Endodermal cell (in vitro differentiated cells): ENCODE measurements at regions not wholly inside any gene's neighbourhood (a gene's known extent, or its start where the extent isn't known, plus 50 kb on each side); places are given as distances from the start of the nearest gene placed in this dataset.

ENCODE experiments used
- DNase-seq: peaks from one replicate; pipeline ENCODE4 v3.0.0-alpha.2; 2017
- H3K27ac ChIP-seq: 2 replicates; pipeline ENCODE4 v1.5.1; 2013; ENCODE audit warnings: mild to moderate bottlenecking, low read depth, low read length, moderate library complexity
- H3K27me3 ChIP-seq: 2 replicates; pipeline ENCODE4 v1.6.1; 2013; ENCODE audit warnings: mild to moderate bottlenecking, low read length, moderate library complexity; ENCODE audit not compliant: insufficient read depth, control insufficient read depth, poor library complexity, severe bottlenecking
- H3K36me3 ChIP-seq: 2 replicates; pipeline ENCODE4 v1.7.0; 2013; ENCODE audit warnings: mild to moderate bottlenecking, low read length, moderate library complexity; ENCODE audit not compliant: control insufficient read depth, insufficient read depth
- H3K4me1 ChIP-seq: one replicate; pipeline ENCODE4 v1.7.0; 2013; ENCODE audit warnings: low read length; ENCODE audit not compliant: control insufficient read depth, insufficient read depth
- H3K4me3 ChIP-seq: 2 replicates; pipeline ENCODE4 v1.5.1; 2013; ENCODE audit warnings: mild to moderate bottlenecking, low read length, moderate library complexity
- H3K9ac ChIP-seq: 2 replicates; pipeline ENCODE4 v1.6.1; 2013; ENCODE audit warnings: mild to moderate bottlenecking, low read length, moderate library complexity; ENCODE audit not compliant: poor library complexity, severe bottlenecking; ENCODE audit errors: extremely low read depth
- H3K9me3 ChIP-seq: 2 replicates; pipeline ENCODE4 v1.6.1; 2013; ENCODE audit warnings: mild to moderate bottlenecking, low read length, moderate library complexity; ENCODE audit not compliant: control insufficient read depth
- H3K27ac Mint-ChIP-seq: 2 replicates; pipeline ENCODE4 v1.8.0; 2020; ENCODE audit warnings: mixed read lengths
- H3K27me3 Mint-ChIP-seq: 2 replicates; pipeline ENCODE4 v1.8.0; 2021; ENCODE audit warnings: mild to moderate bottlenecking, mixed read lengths; ENCODE audit not compliant: insufficient read depth
- H3K36me3 Mint-ChIP-seq: 2 replicates; pipeline ENCODE4 v1.8.0; 2020; ENCODE audit warnings: low read depth, mixed read lengths
- H3K4me1 Mint-ChIP-seq: 2 replicates; pipeline ENCODE4 v1.8.0; 2020; ENCODE audit warnings: mixed read lengths
- H3K4me3 Mint-ChIP-seq: 2 replicates; pipeline ENCODE4 v1.8.0; 2020; ENCODE audit warnings: mild to moderate bottlenecking, moderate library complexity, mixed read lengths
- H3K9me3 Mint-ChIP-seq: 2 replicates; pipeline ENCODE4 v1.8.0; 2020; ENCODE audit warnings: mild to moderate bottlenecking, mixed read lengths
- WGBS, 2 experiments: methylation state at CpG; one replicate each; pipeline versions ENCODE4 v1.1.5 to v1.1.7; 2013; ENCODE audit warnings: missing lambda C conversion rate in 2 of 2, mixed read lengths in 1 of 2; ENCODE audit not compliant: insufficient coverage in 1 of 2, insufficient read length in 1 of 2; 5-methylcytosine and 5-hydroxymethylcytosine counted together
- TF ChIP-seq, protein P1 (sequence below): fragments of 200-600 bp; sonication (generic); conservative IDR thresholded peaks from 2 replicates; pipeline ENCODE4 v1.5.0; 2021; ENCODE audit warnings: antibody characterized with exemption, mild to moderate bottlenecking

DNA sequence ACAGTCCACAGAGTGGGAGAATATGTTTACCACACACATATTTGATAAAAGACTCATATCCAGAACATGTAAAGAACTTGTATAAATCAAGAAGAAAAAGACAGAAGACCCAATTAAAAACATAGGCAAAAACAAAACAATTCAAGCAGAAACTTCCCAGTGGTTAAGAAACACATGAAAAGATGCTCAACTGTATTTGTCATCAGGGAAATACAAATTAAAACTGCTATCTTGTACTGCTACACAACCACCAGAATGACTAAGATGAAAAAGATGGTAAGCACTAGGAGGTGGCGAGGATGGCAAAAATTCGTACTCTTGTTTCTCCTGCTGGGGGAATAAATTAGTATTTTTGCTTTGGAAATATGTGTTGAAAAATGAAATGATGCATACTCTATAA is 192.3 kb upstream of the C11orf87 start:
- H3K36me3 Mint-ChIP-seq, result no peaks in the 10 kb centered on the region
- TF ChIP-seq, protein P1, sequence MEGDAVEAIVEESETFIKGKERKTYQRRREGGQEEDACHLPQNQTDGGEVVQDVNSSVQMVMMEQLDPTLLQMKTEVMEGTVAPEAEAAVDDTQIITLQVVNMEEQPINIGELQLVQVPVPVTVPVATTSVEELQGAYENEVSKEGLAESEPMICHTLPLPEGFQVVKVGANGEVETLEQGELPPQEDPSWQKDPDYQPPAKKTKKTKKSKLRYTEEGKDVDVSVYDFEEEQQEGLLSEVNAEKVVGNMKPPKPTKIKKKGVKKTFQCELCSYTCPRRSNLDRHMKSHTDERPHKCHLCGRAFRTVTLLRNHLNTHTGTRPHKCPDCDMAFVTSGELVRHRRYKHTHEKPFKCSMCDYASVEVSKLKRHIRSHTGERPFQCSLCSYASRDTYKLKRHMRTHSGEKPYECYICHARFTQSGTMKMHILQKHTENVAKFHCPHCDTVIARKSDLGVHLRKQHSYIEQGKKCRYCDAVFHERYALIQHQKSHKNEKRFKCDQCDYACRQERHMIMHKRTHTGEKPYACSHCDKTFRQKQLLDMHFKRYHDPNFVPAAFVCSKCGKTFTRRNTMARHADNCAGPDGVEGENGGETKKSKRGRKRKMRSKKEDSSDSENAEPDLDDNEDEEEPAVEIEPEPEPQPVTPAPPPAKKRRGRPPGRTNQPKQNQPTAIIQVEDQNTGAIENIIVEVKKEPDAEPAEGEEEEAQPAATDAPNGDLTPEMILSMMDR, result no peak
- no peak for DNase-seq
- no peaks in the 10 kb centered on the region for H3K9me3 Mint-ChIP-seq
- Histone ChIP-seq H3K27me3 (no peaks in the 10 kb centered on the region), H3K9me3 (no peaks in the 10 kb centered on the region), H3K36me3 (no peaks in the 10 kb centered on the region), H3K27ac (no peak overlapping the region), H3K4me1 (no peaks in the 10 kb centered on the region), H3K4me3 (no peak overlapping the region), H3K9ac (no peak overlapping the region)
- H3K27me3 Mint-ChIP-seq, result no peaks in the 10 kb centered on the region
- no peak overlapping the region for H3K27ac Mint-ChIP-seq
- 92% methylated on average over 2 of the region's 2 CpGs; no CpG with 5 or more reads in 1 of the 2 experiments for WGBS, 2 experiments
- no peaks in the 10 kb centered on the region for H3K4me1 Mint-ChIP-seq
- no peak overlapping the region for H3K4me3 Mint-ChIP-seq

DNA sequence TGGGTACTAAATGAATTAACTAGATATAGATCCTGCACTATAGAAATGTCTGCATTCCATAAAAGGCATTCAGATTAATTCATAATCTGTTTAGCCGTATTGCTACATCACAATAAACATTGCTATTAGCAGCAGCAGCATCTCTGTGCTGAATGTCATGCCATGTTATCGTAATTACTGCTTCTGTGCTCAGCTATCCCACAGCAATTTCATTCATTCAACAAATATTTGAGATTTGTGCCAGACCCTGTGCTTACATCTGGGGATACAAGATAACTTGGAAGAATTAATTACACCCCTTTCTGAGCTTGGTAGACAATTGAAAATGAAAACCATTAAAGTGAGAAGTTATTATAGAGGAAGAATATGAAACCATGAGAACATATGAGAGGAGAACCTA is 185.8 kb upstream of the C11orf87 start:
- 88 to 92% methylated on average over 1 to 2 of the region's 2 CpGs for WGBS, 2 experiments
- no peaks in the 10 kb centered on the region for H3K27me3 ChIP-seq
- no peaks in the 10 kb centered on the region for H3K9me3 ChIP-seq
- H3K27me3 Mint-ChIP-seq, result no peaks in the 10 kb centered on the region
- TF ChIP-seq, protein P1, result no peak
- no peaks in the 10 kb centered on the region for H3K4me1 ChIP-seq
- H3K27ac Mint-ChIP-seq, result no peak overlapping the region
- H3K9ac ChIP-seq, result no peak overlapping the region
- H3K27ac ChIP-seq, result no peak overlapping the region
- no peak for DNase-seq
- no peaks in the 10 kb centered on the region for H3K36me3 Mint-ChIP-seq
- H3K9me3 Mint-ChIP-seq, result no peaks in the 10 kb centered on the region
- H3K4me1 Mint-ChIP-seq, result no peaks in the 10 kb centered on the region
- H3K4me3 Mint-ChIP-seq, result no peak overlapping the region
- H3K4me3 ChIP-seq, result no peak overlapping the region
- H3K36me3 ChIP-seq, result no peaks in the 10 kb centered on the region

DNA sequence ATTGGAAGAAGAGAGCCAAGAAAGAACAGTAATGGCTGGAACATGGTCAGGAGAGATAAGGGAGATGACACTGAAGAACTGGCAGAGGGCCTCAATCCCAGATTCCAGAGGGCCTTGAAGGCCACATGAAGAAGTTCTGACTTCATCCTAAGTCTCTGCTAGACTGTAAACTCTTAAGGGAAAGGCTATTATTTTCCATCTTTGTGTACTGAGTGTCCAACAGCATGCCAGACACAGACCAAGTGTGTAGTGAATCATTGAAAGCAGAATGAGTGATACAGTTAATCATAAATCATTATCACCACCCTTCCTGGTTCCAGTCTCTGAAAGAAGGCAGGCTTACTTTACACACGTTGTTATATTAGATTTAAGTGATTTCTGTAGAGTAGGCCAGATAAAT is 185.3 kb upstream of the C11orf87 start:
- H3K27ac ChIP-seq, result no peak overlapping the region
- no peaks in the 10 kb centered on the region for H3K27me3 ChIP-seq
- Mint-ChIP-seq H3K9me3 (no peaks in the 10 kb centered on the region), H3K4me1 (no peaks in the 10 kb centered on the region), H3K27me3 (no peaks in the 10 kb centered on the region), H3K27ac (no peak overlapping the region), H3K4me3 (no peak overlapping the region), H3K36me3 (no peaks in the 10 kb centered on the region)
- TF ChIP-seq, protein P1, result no peak
- DNase-seq, result no peak
- 80% methylated on average over 1 of the region's 1 CpG; no CpG with 5 or more reads in 1 of the 2 experiments for WGBS, 2 experiments
- no peaks in the 10 kb centered on the region for H3K9me3 ChIP-seq
- H3K4me1 ChIP-seq, result no peaks in the 10 kb centered on the region
- H3K36me3 ChIP-seq, result no peaks in the 10 kb centered on the region
- H3K9ac ChIP-seq, result no peak overlapping the region
- H3K4me3 ChIP-seq, result no peak overlapping the region
